SK-N-SH (cell line): ENCODE measurements at regions not wholly inside any gene's neighbourhood (a gene's known extent, or its start where the extent isn't known, plus 50 kb on each side); places are given as distances from the start of the nearest gene placed in this dataset.

ENCODE experiments used
- CTCF ChIA-PET: fragments of 300-600, 350-600 bp; formaldehyde crosslinking; extraction: SDS; loops from one replicate; lab custom pipeline; 2021; lab: Yijun Ruan, JAX
- POLR2A ChIA-PET: fragments of 350-600 bp; sonication (Branson Sonifier 250); formaldehyde crosslinking; extraction: SDS; loops from one replicate; lab custom pipeline; 2020; ENCODE audit warnings: antibody characterized with exemption, inconsistent platforms; lab: Yijun Ruan, JAX
- DNase-seq: peaks from one replicate; pipeline ENCODE4 v3.0.0; 2012
- H2AFZ ChIP-seq: fragments of 200-600 bp; sonication (generic); 2 replicates; pipeline ENCODE4 v1.8.1; 2016; ENCODE audit warnings: antibody characterized with exemption, mild to moderate bottlenecking, low read depth
- H3F3A ChIP-seq: fragments of 200-600 bp; sonication (generic); replicated peaks from 2 replicates; pipeline ENCODE3; 2016; ENCODE audit warnings: antibody characterized with exemption, mild to moderate bottlenecking; ENCODE audit not compliant: insufficient read depth
- H3K27ac ChIP-seq, 2 experiments: fragments of 200-500 bp in 1 of 2; fragments of 200-600 bp in 1 of 2; sonication (Bioruptor generic) in 1 of 2; sonication (generic), shearing (Covaris generic) in 1 of 2; 2 replicates each; pipeline versions ENCODE4 v1.5.1 to v1.6.1; 2014 to 2016; ENCODE audit warnings: low read depth in 2 of 2, inconsistent platforms in 1 of 2, low read length in 1 of 2, mild to moderate bottlenecking in 1 of 2, mixed read lengths in 1 of 2
- H3K27me3 ChIP-seq: fragments of 200-600 bp; sonication (generic), shearing (Covaris generic); 2 replicates; pipeline ENCODE4 v1.6.1; 2016; ENCODE audit warnings: mixed run types; ENCODE audit not compliant: insufficient read depth
- H3K36me3 ChIP-seq, 2 experiments: fragments of 200-500 bp in 1 of 2; fragments of 200-600 bp in 1 of 2; sonication (Bioruptor generic) in 1 of 2; sonication (generic) in 1 of 2; replicated peaks in 1 of 2; 2 replicates each; pipeline versions ENCODE3 to v1.5.1; 2014 to 2016; ENCODE audit warnings: low read length in 1 of 2, mild to moderate bottlenecking in 1 of 2; ENCODE audit not compliant: insufficient read depth in 2 of 2, control insufficient read depth in 1 of 2
- H3K4me1 ChIP-seq, 2 experiments: fragments of 200-500 bp in 1 of 2; fragments of 200-600 bp in 1 of 2; sonication (Bioruptor generic) in 1 of 2; sonication (generic), shearing (Covaris generic) in 1 of 2; 2 replicates each; pipeline versions ENCODE4 v1.5.1 to v1.6.1; 2014 to 2016; ENCODE audit warnings: low read depth in 1 of 2, low read length in 1 of 2, mixed run types in 1 of 2; ENCODE audit not compliant: insufficient read depth in 2 of 2, control insufficient read depth in 1 of 2
- H3K4me2 ChIP-seq: fragments of 200-600 bp; sonication (generic), shearing (Covaris generic); 2 replicates; pipeline ENCODE4 v1.6.1; 2017; ENCODE audit warnings: mixed run types
- H3K4me3 ChIP-seq, 2 experiments: fragments of 200-500 bp in 1 of 2; fragments of 200-600 bp in 1 of 2; sonication (Bioruptor generic) in 1 of 2; sonication (generic), shearing (Covaris generic) in 1 of 2; 2 replicates each; pipeline versions ENCODE4 v1.5.1 to v1.8.1; 2014 to 2016; ENCODE audit warnings: low read depth in 2 of 2, inconsistent platforms in 1 of 2, low read length in 1 of 2, mild to moderate bottlenecking in 1 of 2, mixed read lengths in 1 of 2, moderate library complexity in 1 of 2
- H3K79me2 ChIP-seq: fragments of 200-600 bp; sonication (generic); 2 replicates; pipeline ENCODE4 v1.8.1; 2017; ENCODE audit warnings: mild to moderate bottlenecking; ENCODE audit not compliant: insufficient read depth
- H3K9ac ChIP-seq: fragments of 200-600 bp; sonication (generic); 2 replicates; pipeline ENCODE4 v1.6.1; 2017; ENCODE audit warnings: mixed run types
- H3K9me2 ChIP-seq: fragments of 200-600 bp; sonication (generic); 2 replicates; pipeline ENCODE4 v1.6.1; 2017; ENCODE audit warnings: mixed run types
- H3K9me3 ChIP-seq: fragments of 200-600 bp; sonication (generic); 2 replicates; pipeline ENCODE4 v1.6.1; 2017; ENCODE audit warnings: mixed run types, mild to moderate bottlenecking, moderate library complexity
- H4K20me1 ChIP-seq: fragments of 200-600 bp; sonication (generic); 2 replicates; pipeline ENCODE4 v1.6.1; 2017; ENCODE audit warnings: mild to moderate bottlenecking, mixed run types; ENCODE audit not compliant: insufficient read depth
- CTCF ChIP-seq: fragments of 200-600 bp; sonication (generic); IDR thresholded peaks from 2 replicates; pipeline ENCODE4 v1.6.1; 2017; ENCODE audit warnings: antibody characterized with exemption, mild to moderate bottlenecking, moderate library complexity
- ELF1 ChIP-seq: IDR thresholded peaks from 2 replicates; pipeline ENCODE4 v1.4.0; 2012
- FOXM1 ChIP-seq: IDR thresholded peaks from 2 replicates; pipeline ENCODE4 v1.4.0; 2012; ENCODE audit warnings: low read depth, mild to moderate bottlenecking
- JUND ChIP-seq: IDR thresholded peaks from 2 replicates; pipeline ENCODE4 v1.4.0; 2012
- MAX ChIP-seq: IDR thresholded peaks from 2 replicates; pipeline ENCODE4 v1.4.0; 2012; ENCODE audit warnings: low read depth
- NRF1 ChIP-seq: IDR thresholded peaks from 2 replicates; pipeline ENCODE4 v1.6.1; 2012; ENCODE audit warnings: low read depth, mild to moderate bottlenecking, low read length
- PBX3 ChIP-seq: IDR thresholded peaks from 2 replicates; pipeline ENCODE4; 2012
- WGBS: methylation state at CpG from one replicate; pipeline ENCODE4 v1.1.6; 2017; ENCODE audit warnings: low lambda C conversion rate; 5-methylcytosine and 5-hydroxymethylcytosine counted together
- TF ChIP-seq, protein P1 (sequence below): fragments of 150-350 bp; IDR thresholded peaks from 2 replicates; pipeline ENCODE4 v1.6.1; 2017; ENCODE audit warnings: antibody characterized with exemption, low read length, low read depth, borderline replicate concordance
- TF ChIP-seq, protein P2 (sequence below): IDR thresholded peaks from 2 replicates; pipeline ENCODE4 v1.4.0; 2012; ENCODE audit warnings: low read depth, borderline replicate concordance

DNA sequence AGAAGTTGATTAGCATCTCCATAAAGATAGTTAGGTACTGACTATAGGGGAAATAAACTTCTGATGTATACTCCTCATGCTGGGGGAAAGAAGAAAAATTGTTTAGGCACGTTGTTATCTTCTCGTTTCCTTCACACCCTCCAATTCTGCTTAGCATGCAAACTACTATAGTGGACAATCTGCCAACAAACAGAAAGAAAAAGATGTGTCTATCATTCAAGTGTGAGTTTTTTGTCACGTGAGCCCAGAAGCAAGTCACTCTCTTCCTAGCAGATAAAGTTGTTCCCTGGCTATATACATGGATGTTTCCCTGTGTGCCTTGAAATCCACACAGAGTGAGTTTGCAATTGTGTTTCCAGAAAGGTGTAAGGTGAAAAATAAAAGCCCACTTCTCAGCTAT lies 318.4 kb downstream of the CWC27 start (continued):
- TF ChIP-seq NRF1 (no peak), JUND (no peak), ELF1 (no peak), PBX3 (no peak), FOXM1 (no peak)
- TF ChIP-seq, protein P1, sequence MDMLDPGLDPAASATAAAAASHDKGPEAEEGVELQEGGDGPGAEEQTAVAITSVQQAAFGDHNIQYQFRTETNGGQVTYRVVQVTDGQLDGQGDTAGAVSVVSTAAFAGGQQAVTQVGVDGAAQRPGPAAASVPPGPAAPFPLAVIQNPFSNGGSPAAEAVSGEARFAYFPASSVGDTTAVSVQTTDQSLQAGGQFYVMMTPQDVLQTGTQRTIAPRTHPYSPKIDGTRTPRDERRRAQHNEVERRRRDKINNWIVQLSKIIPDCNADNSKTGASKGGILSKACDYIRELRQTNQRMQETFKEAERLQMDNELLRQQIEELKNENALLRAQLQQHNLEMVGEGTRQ, result no peak
- TF ChIP-seq, protein P2, sequence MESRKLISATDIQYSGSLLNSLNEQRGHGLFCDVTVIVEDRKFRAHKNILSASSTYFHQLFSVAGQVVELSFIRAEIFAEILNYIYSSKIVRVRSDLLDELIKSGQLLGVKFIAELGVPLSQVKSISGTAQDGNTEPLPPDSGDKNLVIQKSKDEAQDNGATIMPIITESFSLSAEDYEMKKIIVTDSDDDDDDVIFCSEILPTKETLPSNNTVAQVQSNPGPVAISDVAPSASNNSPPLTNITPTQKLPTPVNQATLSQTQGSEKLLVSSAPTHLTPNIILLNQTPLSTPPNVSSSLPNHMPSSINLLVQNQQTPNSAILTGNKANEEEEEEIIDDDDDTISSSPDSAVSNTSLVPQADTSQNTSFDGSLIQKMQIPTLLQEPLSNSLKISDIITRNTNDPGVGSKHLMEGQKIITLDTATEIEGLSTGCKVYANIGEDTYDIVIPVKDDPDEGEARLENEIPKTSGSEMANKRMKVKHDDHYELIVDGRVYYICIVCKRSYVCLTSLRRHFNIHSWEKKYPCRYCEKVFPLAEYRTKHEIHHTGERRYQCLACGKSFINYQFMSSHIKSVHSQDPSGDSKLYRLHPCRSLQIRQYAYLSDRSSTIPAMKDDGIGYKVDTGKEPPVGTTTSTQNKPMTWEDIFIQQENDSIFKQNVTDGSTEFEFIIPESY, result no peak

DNA sequence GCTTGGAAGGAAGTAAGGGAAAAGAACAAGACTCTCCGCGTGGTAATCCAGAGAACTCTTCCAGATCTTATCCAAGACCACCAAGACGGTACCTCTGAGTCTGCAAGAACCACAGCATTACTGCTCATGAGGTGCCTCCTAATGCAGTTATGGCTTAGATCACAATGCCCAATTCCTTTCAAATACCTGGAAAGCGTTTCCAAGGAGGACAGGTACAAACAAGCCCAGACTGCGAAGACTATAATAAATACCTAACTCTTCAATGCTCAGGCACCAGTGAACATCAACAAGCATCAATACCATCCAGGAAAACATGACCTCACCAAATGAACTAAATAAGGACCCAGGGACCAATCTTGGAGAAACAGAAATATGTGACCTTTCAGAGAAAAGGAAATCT lies 325.5 kb downstream of the CWC27 start:
- H3K9me3 ChIP-seq, result no peaks in the 10 kb centered on the region
- no peaks in the 10 kb centered on the region for H3K36me3 ChIP-seq
- ChIA-PET POLR2A (interaction anchor here (0.8 kb wide), 1 partner anchor 8 kb away, joined by 3 read pairs; no protein-coding TSS in a partner anchor), CTCF (no interaction called here)
- no peaks in the 10 kb centered on the region for H4K20me1 ChIP-seq
- H3K4me1 ChIP-seq, result no peaks in the 10 kb centered on the region
- no peak for TF ChIP-seq CTCF
- H3K27ac ChIP-seq, result no peak overlapping the region
- no peaks in the 10 kb centered on the region for H3K27me3 ChIP-seq
- DNase-seq, result no peak
- H3K9me2 ChIP-seq, result no peaks in the 10 kb centered on the region
- no peak overlapping the region for H2AFZ ChIP-seq
- no peak overlapping the region for H3K4me2 ChIP-seq
- no peaks in the 10 kb centered on the region for H3K79me2 ChIP-seq
- no peak overlapping the region for H3K4me3 ChIP-seq
- WGBS, result 88% methylated on average over 5 of the region's 5 CpGs
- H3K9ac ChIP-seq, result no peak overlapping the region
- H3F3A ChIP-seq, result no peaks in the 10 kb centered on the region

DNA sequence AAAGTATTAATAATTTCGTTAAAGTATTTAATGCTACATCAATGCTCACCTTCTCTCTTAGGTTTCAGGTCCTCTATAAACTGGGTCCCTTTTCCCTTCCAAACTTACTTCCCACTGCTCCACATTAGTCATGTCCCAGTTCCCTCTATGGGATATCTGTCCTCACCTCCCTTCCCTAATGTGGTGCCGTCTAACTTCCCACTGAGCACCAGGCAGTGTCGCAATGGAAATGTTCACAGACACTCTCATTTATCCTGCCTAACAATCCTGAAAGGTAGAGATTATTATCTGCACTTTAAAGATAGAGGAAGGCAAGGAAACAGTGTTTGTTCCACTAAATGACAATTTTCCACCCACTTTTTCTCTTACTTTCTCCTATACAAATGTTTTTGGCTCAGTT lies 329.7 kb downstream of the CWC27 start:
- Histone ChIP-seq H3F3A (no peaks in the 10 kb centered on the region), H3K36me3 (no peaks in the 10 kb centered on the region), H4K20me1 (no peaks in the 10 kb centered on the region), H3K27ac (no peak overlapping the region), H3K4me3 (no peak overlapping the region), H3K4me2 (no peak overlapping the region), H3K27me3 (no peaks in the 10 kb centered on the region), H3K9me2 (no peaks in the 10 kb centered on the region), H3K9ac (no peak overlapping the region), H3K79me2 (no peaks in the 10 kb centered on the region), H3K4me1 (peaks cover 2 to 6% of the 10 kb centered on the region in 2 experiments; a peak in 2 of 4 replicates), H3K9me3 (no peaks in the 10 kb centered on the region), H2AFZ (no peak overlapping the region; the same call in 1 of the 2 replicates)
- POLR2A ChIA-PET, result no interaction called here
- no peak for DNase-seq
- TF ChIP-seq PBX3 (no peak), MAX (no peak)
- TF ChIP-seq, protein P2, result no peak
- WGBS, result 87% methylated on average over 3 of the region's 3 CpGs
- CTCF ChIA-PET, result no interaction called here
